ENCODE measurements at regions not wholly inside any gene's neighbourhood (a gene's known extent, or its start where the extent isn't known, plus 50 kb on each side); places are given as distances from the start of the nearest gene placed in this dataset.
"Not testable (repeated sequence)": the region's sequence is repeated elsewhere in the genome, so short reads cannot be mapped to it uniquely, and the experiment has no call there.

DNA sequence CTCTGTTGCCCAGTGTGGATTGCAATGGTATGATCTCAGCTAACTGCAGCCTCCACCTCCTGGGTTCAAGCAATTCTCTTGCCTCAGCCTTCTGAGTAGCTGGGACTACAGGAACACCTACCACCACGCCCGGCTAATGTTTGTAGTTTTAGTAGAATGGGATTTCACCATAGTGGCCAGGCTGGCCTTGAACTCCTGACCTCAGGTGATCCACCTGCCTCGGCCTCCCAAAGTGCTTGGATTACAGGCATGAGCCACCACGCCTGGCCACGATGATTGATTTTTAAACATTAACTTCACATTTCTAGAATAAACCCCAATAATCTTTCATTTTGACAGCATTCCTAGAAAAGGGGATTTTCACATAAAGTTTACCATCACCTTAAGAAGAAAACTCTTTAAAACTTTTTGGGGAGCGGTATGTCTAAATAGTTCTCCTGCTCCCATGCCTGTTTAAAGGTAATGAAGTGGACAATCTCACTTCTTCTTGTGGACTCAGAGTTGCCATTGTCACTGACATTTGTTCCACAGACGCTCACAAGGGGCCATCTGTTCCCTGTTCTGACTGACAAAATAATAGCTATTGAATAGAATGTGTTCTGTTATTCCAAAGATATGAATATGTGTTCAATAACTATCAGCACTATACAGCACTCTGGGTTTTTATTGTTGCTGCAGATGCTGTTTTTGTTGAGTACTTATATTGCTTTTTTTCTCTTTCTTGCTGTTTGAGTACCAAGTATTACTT is 66.1 kb upstream of the C1QTNF9B start:
- peaks cover 26% of the 10 kb centered on the region for H3K4me1 Mint-ChIP-seq (ENCODE audit: low read depth)
- H3K9me3 Mint-ChIP-seq (ENCODE audit: insufficient read depth), result no peaks in the 10 kb centered on the region
- peaks cover 2% of the 10 kb centered on the region for H3K36me3 Mint-ChIP-seq (ENCODE audit: low read depth)
- ATAC-seq (no peak), DNase-seq (no peak)
- ChIA-PET POLR2A (interaction anchor here (0.6 kb wide), 1 partner anchor 14 kb away, joined by 3 read pairs; no protein-coding TSS in a partner anchor), CTCF (interaction anchor here (1.0 to 6.7 kb wide), 2 partner anchors 42 to 43 kb away, joined by 3 to 57 read pairs; no protein-coding TSS in a partner anchor)
- no peak overlapping the region for H3K4me3 Mint-ChIP-seq
- H3K27ac Mint-ChIP-seq, result no peak overlapping the region
- H3K27me3 Mint-ChIP-seq (ENCODE audit: low read depth), result no peaks in the 10 kb centered on the region

DNA sequence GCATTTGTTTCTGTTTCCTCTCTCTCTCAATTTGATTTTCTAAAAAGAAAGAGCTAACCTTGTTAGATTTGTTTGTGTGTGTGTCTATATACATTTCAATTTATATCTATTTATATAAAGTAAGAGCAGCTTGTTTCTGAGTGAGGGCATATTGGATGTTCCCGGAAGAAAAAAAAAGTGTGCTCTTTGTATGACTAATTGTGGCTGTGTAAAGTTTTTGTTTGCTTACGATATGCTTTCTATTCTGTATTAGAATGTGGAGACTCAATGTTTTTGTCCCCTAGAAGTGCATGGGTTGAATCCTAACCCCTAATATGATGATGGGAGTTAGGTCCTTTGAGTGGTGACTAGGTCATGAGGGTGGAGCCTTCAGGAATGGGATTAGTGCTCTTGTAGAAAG is 66.6 kb upstream of the C1QTNF9B start:
- Mint-ChIP-seq H3K4me1 (ENCODE audit: low read depth) (peaks cover 26% of the 10 kb centered on the region), H3K27ac (no peak overlapping the region), H3K4me3 (no peak overlapping the region), H3K27me3 (ENCODE audit: low read depth) (no peaks in the 10 kb centered on the region), H3K9me3 (ENCODE audit: insufficient read depth) (no peaks in the 10 kb centered on the region), H3K36me3 (ENCODE audit: low read depth) (peaks cover 2% of the 10 kb centered on the region)
- ATAC-seq (no peak), DNase-seq (no peak)
- POLR2A ChIA-PET, result no interaction called here
- CTCF ChIA-PET, result interaction anchor here (1.0 kb wide), 1 partner anchor 42 kb away, joined by 3 read pairs; no protein-coding TSS in a partner anchor

DNA sequence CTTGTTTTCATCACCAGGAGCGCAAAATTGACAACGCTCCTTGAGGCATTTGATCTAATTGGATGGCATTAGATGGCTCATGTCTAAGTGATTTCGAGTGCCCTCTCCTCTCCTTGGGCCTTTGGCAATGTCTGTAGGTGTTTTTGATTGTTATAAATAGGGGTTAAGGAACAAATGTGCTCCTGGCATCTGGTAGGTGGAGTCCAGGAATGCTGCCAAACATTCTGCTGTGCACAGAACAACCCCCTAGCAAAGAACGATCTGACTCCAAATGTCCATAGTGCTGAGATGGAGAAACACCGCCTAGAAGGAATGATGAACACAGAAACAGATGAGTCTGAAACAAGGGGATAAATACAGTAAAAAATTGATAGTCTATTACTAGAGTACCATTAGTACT is 68.0 kb upstream of the C1QTNF9B start:
- Mint-ChIP-seq H3K4me3 (no peak overlapping the region), H3K27ac (no peak overlapping the region)
- CTCF ChIA-PET, result no interaction called here

DNA sequence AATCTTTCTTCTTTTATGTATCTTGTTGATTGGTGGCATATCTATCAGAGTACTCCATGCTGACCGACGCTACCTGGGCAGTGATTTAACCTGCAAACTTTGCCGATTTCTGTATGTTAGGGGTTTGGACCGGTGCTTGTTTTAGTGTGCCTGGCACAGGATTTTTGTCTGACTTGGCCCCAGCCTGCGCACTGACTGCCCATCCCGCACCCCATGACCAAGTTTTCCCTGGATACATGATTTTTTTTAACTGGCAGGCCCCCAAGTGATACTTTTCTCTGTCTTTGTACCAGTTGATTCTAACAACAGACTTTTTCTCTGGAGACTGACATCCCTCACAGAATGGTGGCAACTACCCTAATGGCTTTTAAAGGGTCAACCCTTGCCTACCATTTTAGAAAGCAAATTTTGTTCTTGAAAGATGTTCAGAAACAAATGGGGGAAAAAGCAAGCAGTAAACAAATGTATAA is 69.0 kb upstream of the C1QTNF9B start:
- CTCF ChIA-PET, result interaction anchor here (0.9 to 1.0 kb wide), 3 partner anchors 8 to 262 kb away, joined by 4 to 6 read pairs (median 4); no protein-coding TSS in a partner anchor
- H3K4me3 Mint-ChIP-seq, result peak overlapping the region; percentile 63
- no peak for ATAC-seq

More for the DNA sequence above, 68.0 kb upstream of the C1QTNF9B start:
- DNase-seq (no peak), ATAC-seq (no peak)
- no peaks in the 10 kb centered on the region for H3K9me3 Mint-ChIP-seq (ENCODE audit: insufficient read depth)
- no peaks in the 10 kb centered on the region for H3K27me3 Mint-ChIP-seq (ENCODE audit: low read depth)
- H3K36me3 Mint-ChIP-seq (ENCODE audit: low read depth), result peaks cover 2% of the 10 kb centered on the region
- peaks cover 26% of the 10 kb centered on the region for H3K4me1 Mint-ChIP-seq (ENCODE audit: low read depth)
- POLR2A ChIA-PET, result no interaction called here

DNA sequence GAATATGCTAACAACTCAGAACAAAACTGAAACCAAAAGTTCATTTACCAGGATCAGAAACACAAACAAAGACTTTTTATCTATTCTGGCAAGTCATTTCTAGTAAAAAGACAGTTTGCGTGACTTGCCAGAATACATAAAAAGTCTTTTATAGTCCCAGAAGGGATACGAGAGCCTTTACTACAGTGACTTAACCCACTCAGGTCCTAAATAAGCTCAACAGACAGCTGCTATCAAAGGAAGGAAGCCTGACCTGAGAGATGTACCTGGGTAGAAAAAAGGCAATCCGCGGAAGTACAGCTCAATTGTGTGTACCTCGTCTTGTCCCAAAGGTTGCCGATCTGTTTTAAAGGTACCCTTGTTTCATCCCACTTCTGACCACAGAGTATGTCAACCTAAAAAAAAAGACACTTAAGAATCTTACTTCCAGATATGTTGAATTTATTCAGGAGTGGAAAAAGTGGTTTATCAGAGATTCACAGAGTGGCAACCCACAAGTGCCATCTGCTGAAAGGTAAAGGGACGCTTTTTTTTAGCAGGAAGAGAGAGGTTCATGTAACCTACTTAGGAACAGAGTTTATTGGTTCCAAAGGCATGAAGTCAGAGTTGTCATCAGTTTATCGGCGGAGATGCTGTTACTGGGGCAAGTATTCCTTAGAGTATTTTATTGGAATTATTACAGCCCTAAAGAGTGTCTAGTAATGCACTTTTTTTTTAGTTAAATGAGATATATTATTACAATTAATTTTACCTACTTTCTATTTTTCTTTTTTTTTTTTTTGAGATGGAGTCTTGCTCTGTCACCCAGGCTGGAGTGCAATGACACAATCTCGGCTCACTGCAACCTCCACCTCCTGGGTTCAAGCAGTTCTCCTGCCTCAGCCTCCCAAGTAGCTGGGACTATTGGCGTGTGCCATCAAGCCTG is 69.7 kb upstream of the C1QTNF9B start:
- H3K4me1 Mint-ChIP-seq (ENCODE audit: low read depth), result peaks cover 26% of the 10 kb centered on the region
- H3K9me3 Mint-ChIP-seq (ENCODE audit: insufficient read depth), result no peaks in the 10 kb centered on the region
- peaks cover 2% of the 10 kb centered on the region for H3K36me3 Mint-ChIP-seq (ENCODE audit: low read depth)
- H3K4me3 Mint-ChIP-seq, result peak overlapping the region; percentile 63
- POLR2A ChIA-PET, result no interaction called here
- ATAC-seq (peak; percentile 84), DNase-seq (peak; percentile 42)
- H3K27me3 Mint-ChIP-seq (ENCODE audit: low read depth), result no peaks in the 10 kb centered on the region
- CTCF ChIA-PET, result interaction anchor here (0.9 to 1.3 kb wide), 4 partner anchors 9 to 262 kb away, joined by 3 to 6 read pairs (median 4); no protein-coding TSS in a partner anchor
- H3K27ac Mint-ChIP-seq, result peak overlapping the region; percentile 83

More for the DNA sequence above, 69.0 kb upstream of the C1QTNF9B start:
- peak overlapping the region; percentile 83 for H3K27ac Mint-ChIP-seq
- H3K36me3 Mint-ChIP-seq (ENCODE audit: low read depth), result peaks cover 2% of the 10 kb centered on the region
- POLR2A ChIA-PET, result no interaction called here
- no peaks in the 10 kb centered on the region for H3K9me3 Mint-ChIP-seq (ENCODE audit: insufficient read depth)
- no peak for DNase-seq
- H3K4me1 Mint-ChIP-seq (ENCODE audit: low read depth), result peaks cover 26% of the 10 kb centered on the region
- no peaks in the 10 kb centered on the region for H3K27me3 Mint-ChIP-seq (ENCODE audit: low read depth)

DNA sequence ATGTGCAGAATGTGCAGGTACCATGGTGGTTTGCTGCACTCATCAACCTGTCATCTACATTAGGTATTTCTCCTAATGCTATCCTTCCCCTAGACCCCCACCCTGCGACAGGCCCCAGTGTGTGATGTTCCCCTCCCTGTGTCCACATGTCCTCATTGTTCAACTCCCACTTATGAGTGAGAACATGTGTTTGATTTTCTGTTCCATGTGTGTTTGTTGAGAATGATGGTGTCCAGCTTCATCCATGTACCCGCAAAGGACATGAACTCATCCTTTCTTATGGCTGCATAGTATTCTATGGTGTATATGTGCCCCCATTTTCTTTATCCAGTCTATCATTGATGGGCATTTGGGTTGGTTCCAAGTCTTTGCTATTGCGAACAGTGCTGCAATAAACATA is 70.5 kb upstream of the C1QTNF9B start:
- DNase-seq; ATAC-seq; H3K9me3 Mint-ChIP-seq (ENCODE audit: insufficient read depth); POLR2A ChIA-PET; H3K36me3 Mint-ChIP-seq (ENCODE audit: low read depth); H3K27me3 Mint-ChIP-seq (ENCODE audit: low read depth): not testable (repeated sequence)
- H3K4me1 Mint-ChIP-seq (ENCODE audit: low read depth), result peaks cover 26% of the 10 kb centered on the region
- peak overlapping the region; percentile 40 for H3K4me3 Mint-ChIP-seq
- H3K27ac Mint-ChIP-seq, result peak overlapping the region; percentile 74
- CTCF ChIA-PET, result interaction anchor here (1.3 kb wide), 1 partner anchor 261 kb away, joined by 3 read pairs; no protein-coding TSS in a partner anchor

DNA sequence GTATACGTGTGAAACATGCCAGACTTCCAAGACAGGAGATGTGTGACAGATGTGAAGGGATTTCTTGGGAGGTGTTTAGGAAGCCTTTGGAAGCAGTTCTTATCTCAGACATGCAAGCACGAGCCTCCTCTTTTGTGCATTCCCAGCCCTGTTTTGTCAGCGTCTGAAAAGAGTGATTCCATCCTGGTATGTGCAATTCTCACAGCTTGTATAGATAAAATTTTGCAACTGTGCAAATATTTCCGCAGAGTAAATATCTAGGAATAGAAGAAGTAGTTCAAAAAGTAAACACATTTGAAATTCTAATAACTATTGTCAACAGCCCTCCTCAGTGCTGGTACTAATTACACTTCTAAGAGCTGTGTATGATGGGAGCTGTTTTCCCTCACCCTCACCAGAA is 72.3 kb upstream of the C1QTNF9B start:
- Mint-ChIP-seq H3K36me3 (ENCODE audit: low read depth) (peaks cover 2% of the 10 kb centered on the region), H3K27me3 (ENCODE audit: low read depth) (no peaks in the 10 kb centered on the region), H3K4me3 (no peak overlapping the region), H3K9me3 (ENCODE audit: insufficient read depth) (no peaks in the 10 kb centered on the region), H3K27ac (no peak overlapping the region), H3K4me1 (ENCODE audit: low read depth) (peaks cover 21% of the 10 kb centered on the region)
- POLR2A ChIA-PET, result no interaction called here
- CTCF ChIA-PET, result no interaction called here
- ATAC-seq, result no peak
- DNase-seq, result no peak

DNA sequence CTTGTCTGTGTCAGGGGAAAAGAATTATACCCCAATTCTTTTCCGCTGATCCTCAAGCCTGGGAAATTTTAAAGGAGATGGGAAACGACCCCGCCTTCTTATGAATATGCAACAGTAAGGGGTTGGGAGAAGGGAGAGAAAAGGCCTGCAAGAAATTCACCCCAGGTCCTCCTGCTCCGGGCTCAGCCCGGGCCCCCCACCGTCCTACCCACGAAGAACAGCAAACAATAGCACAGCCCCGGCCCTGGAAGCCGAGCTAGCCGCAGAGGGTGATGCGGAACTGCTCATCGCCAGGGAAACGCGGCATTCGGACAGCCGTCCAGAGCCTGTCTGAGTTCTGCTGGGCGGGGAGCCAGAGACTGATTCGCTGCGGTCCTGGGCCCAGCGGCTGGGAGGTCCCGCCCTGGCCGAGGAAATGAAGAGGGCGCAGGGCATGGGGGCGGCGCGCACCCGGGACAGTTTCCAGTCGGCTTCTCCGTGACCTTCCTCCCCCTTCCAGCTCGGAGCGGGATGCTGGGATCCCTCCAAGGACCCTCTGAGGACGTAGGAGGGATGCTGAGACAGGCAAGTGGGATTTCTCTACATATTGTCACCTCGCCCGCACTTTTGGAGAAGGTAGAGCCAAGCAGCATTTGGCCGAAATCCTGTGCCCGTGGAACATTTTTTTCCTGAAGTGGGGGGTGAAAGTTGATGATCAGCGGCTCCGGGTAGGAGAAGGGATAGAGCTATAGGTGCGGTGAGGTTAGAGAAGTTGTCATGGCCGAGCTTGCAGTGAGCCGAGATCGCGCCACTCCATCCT is 82.3 kb upstream of the C1QTNF9B start:
- CTCF ChIA-PET, result interaction anchor here (1.0 to 3.9 kb wide), 2 partner anchors 90 to 250 kb away, joined by 3 to 12 read pairs; partner anchors contain the start of gene MIPEP
- POLR2A ChIA-PET, result interaction anchor here (0.6 kb wide), 2 partner anchors 249 to 327 kb away, joined by 3 read pairs; no protein-coding TSS in a partner anchor
- Mint-ChIP-seq H3K9me3 (ENCODE audit: insufficient read depth) (no peaks in the 10 kb centered on the region), H3K36me3 (ENCODE audit: low read depth) (no peaks in the 10 kb centered on the region), H3K27me3 (ENCODE audit: low read depth) (peaks cover 30% of the 10 kb centered on the region), H3K4me3 (peak overlapping the region; percentile 77), H3K27ac (peak overlapping the region; percentile 68), H3K4me1 (ENCODE audit: low read depth) (peaks cover 17% of the 10 kb centered on the region)
- DNase-seq, result peak; percentile 49
- peak; percentile 71 for ATAC-seq

DNA sequence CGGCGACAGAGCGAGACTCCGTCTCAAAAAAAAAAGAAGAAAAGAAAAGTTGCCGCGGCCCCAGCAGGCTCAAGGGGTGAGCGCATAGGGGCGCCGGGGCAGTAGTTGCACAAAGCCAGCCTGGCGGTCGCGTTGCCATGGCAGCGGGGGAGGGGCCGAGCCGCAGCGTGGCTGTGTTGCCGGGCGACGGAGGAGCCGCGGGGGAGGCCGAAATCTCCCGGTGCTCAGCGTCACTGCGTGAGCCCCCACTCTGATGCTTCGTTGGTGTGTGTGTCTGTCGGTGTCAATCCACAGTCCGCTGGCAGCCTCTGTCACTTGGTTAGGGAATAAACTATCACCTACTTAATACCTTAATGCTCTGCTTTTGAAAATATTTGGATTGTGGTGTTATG is 82.9 kb upstream of the C1QTNF9B start:
- peaks cover 17% of the 10 kb centered on the region for H3K4me1 Mint-ChIP-seq (ENCODE audit: low read depth)
- peak overlapping the region; percentile 68 for H3K27ac Mint-ChIP-seq

DNA sequence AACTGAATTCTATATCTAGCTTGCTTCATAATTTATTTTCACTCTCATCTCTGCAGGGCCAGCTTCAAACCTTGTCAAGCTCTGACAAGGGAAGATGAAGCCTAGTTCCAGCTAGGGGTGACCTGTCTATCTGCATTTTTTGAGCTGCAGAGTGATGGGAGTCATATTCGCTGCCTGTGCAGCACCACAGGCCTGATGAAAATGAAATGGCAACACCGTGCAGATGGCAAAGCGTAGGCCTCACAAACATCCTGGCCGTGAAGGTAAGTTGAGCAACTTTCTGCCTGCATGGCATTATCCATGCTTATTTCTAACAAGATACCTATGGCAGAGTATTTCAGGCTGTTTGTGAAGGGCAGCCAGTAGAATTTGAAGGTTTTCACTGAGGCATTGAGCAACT is 86.4 kb upstream of the C1QTNF9B start:
- Mint-ChIP-seq H3K4me3 (no peak overlapping the region), H3K27ac (no peak overlapping the region), H3K4me1 (ENCODE audit: low read depth) (peaks cover 17% of the 10 kb centered on the region), H3K9me3 (ENCODE audit: insufficient read depth) (no peaks in the 10 kb centered on the region), H3K27me3 (ENCODE audit: low read depth) (peaks cover 33% of the 10 kb centered on the region), H3K36me3 (ENCODE audit: low read depth) (no peaks in the 10 kb centered on the region)
- CTCF ChIA-PET, result interaction anchor here (1.1 kb wide), 1 partner anchor 23 kb away, joined by 4 read pairs; no protein-coding TSS in a partner anchor
- POLR2A ChIA-PET, result no interaction called here
- ATAC-seq (no peak), DNase-seq (no peak)

More for the DNA sequence above, 82.9 kb upstream of the C1QTNF9B start:
- DNase-seq, result peak; percentile 92
- CTCF ChIA-PET, result interaction anchor here (1.0 to 3.9 kb wide), 2 partner anchors 91 to 250 kb away, joined by 3 to 12 read pairs; partner anchors contain the start of gene MIPEP
- POLR2A ChIA-PET, result interaction anchor here (0.6 kb wide), 1 partner anchor 249 kb away, joined by 3 read pairs; no protein-coding TSS in a partner anchor
- peak; percentile 91 for ATAC-seq
- Mint-ChIP-seq H3K4me3 (peak overlapping the region; percentile 77), H3K9me3 (ENCODE audit: insufficient read depth) (no peaks in the 10 kb centered on the region), H3K27me3 (ENCODE audit: low read depth) (peaks cover 30% of the 10 kb centered on the region), H3K36me3 (ENCODE audit: low read depth) (no peaks in the 10 kb centered on the region)

DNA sequence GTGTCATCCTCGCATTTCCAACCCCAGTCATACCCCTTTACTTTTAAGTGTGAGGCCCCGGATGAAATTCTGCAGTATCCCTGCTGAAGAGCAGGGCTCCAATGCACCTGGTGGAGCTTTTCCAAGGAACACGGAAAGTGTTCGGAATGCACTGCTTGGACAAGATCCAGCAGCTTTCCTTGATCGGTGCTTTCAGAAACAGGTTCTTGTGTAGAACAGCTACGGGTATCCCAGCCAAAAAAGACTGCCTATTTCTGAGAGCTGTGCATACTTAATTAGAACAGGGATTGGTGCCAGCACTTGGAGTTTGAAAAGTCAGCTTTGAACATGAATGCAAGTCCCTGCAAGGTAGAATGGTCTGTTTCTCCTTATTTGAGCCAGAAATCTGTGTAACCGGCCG is 87.2 kb upstream of the C1QTNF9B start:
- no peaks in the 10 kb centered on the region for H3K36me3 Mint-ChIP-seq (ENCODE audit: low read depth)
- ATAC-seq (no peak), DNase-seq (no peak)
- ChIA-PET POLR2A (no interaction called here), CTCF (no interaction called here)
- no peak overlapping the region for H3K27ac Mint-ChIP-seq
- no peak overlapping the region for H3K4me3 Mint-ChIP-seq
- H3K27me3 Mint-ChIP-seq (ENCODE audit: low read depth), result peaks cover 27% of the 10 kb centered on the region
- no peaks in the 10 kb centered on the region for H3K9me3 Mint-ChIP-seq (ENCODE audit: insufficient read depth)
- H3K4me1 Mint-ChIP-seq (ENCODE audit: low read depth), result peaks cover 9% of the 10 kb centered on the region

Data from activated CD8-positive, alpha-beta T cell treated with anti-CD3 and anti-CD28 coated beads, Interleukin-2, amount 10 ng/mL, durations not matched to agents 7 days and 5 days (primary cell).